H1 (cell line): ENCODE measurements at regions not wholly inside any gene's neighbourhood (a gene's known extent, or its start where the extent isn't known, plus 50 kb on each side); places are given as distances from the start of the nearest gene placed in this dataset.

Source experiments
- EZH2 ChIP-seq: fragments of 200-600 bp; sonication (generic); IDR thresholded peaks from 2 replicates; pipeline ENCODE4 v1.7.1; 2012; ENCODE audit warnings: low read depth, mild to moderate bottlenecking, moderate library complexity, low read length, inconsistent platforms; ENCODE audit not compliant: severe bottlenecking
- POU5F1 ChIP-seq: IDR thresholded peaks from 2 replicates; pipeline ENCODE4 v1.6.1; 2011; ENCODE audit warnings: low read depth, mild to moderate bottlenecking, low read length, moderate library complexity

- TF ChIP-seq POU5F1 (no peak), EZH2 (no peak)
Observed at GRCh38 chr16:86363057-86363490, 147.3 kb upstream of the FOXF1 start (continued).
